Fibroblast of the aortic adventitia (primary cell): ENCODE measurements at regions not wholly inside any gene's neighbourhood (a gene's known extent, or its start where the extent isn't known, plus 50 kb on each side); places are given as distances from the start of the nearest gene placed in this dataset.
"Not testable (repeated sequence)": the region's sequence is repeated elsewhere in the genome, so short reads cannot be mapped to it uniquely, and the experiment has no call there.

Experiments
- DNase-seq: peaks from one replicate; pipeline ENCODE4 v3.0.0-alpha.2; 2010; ENCODE audit warnings: low read depth
- H3K4me3 ChIP-seq: 2 replicates; pipeline ENCODE4 v1.5.1; 2011; ENCODE audit warnings: low read depth, mild to moderate bottlenecking, control low read depth, low read length, moderate library complexity
- TF ChIP-seq, protein P1 (sequence below): IDR thresholded peaks from 2 replicates; pipeline ENCODE4 v1.5.1; 2011; ENCODE audit warnings: mild to moderate bottlenecking, low read length, control low read depth, inconsistent platforms; ENCODE audit not compliant: insufficient read depth

- peak; percentile 60 for DNase-seq
- TF ChIP-seq, protein P1, sequence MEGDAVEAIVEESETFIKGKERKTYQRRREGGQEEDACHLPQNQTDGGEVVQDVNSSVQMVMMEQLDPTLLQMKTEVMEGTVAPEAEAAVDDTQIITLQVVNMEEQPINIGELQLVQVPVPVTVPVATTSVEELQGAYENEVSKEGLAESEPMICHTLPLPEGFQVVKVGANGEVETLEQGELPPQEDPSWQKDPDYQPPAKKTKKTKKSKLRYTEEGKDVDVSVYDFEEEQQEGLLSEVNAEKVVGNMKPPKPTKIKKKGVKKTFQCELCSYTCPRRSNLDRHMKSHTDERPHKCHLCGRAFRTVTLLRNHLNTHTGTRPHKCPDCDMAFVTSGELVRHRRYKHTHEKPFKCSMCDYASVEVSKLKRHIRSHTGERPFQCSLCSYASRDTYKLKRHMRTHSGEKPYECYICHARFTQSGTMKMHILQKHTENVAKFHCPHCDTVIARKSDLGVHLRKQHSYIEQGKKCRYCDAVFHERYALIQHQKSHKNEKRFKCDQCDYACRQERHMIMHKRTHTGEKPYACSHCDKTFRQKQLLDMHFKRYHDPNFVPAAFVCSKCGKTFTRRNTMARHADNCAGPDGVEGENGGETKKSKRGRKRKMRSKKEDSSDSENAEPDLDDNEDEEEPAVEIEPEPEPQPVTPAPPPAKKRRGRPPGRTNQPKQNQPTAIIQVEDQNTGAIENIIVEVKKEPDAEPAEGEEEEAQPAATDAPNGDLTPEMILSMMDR = no peak
- H3K4me3 ChIP-seq = no peak overlapping the region
Measured at GRCh38 chr5:96548905-96549304, 113.3 kb upstream of the CAST start.

- DNase-seq, H3K4me3 ChIP-seq: not testable (repeated sequence)
Measured at GRCh38 chr5:96560857-96561256, 101.3 kb upstream of the CAST start.

DNA sequence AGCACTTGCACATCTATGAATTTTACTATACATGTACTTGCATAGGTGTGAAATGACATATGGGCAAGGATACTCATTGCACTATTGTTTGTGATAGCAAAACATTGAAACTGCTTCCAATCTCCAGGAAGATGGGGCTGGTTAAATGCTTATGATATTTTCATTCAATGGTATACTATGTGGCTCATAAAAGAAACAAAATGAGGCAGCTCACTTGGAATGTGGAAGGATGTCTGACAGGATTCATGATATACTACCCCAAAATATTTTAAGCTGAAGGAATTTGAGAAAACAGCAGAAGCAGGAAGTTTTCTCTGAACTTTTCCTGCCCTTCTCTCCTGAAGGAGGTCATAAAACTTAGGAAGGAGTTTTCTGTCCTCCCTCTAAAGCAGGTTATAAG is 99.6 kb upstream of the CAST start:
- no peak overlapping the region for H3K4me3 ChIP-seq
- TF ChIP-seq, protein P1 = no peak
- peak; percentile 47 for DNase-seq

- H3K4me3 ChIP-seq = no peak overlapping the region
- TF ChIP-seq, protein P1 = no peak
- no peak for DNase-seq
Measured at GRCh38 chr5:96563816-96564215, 98.4 kb upstream of the CAST start.

DNA sequence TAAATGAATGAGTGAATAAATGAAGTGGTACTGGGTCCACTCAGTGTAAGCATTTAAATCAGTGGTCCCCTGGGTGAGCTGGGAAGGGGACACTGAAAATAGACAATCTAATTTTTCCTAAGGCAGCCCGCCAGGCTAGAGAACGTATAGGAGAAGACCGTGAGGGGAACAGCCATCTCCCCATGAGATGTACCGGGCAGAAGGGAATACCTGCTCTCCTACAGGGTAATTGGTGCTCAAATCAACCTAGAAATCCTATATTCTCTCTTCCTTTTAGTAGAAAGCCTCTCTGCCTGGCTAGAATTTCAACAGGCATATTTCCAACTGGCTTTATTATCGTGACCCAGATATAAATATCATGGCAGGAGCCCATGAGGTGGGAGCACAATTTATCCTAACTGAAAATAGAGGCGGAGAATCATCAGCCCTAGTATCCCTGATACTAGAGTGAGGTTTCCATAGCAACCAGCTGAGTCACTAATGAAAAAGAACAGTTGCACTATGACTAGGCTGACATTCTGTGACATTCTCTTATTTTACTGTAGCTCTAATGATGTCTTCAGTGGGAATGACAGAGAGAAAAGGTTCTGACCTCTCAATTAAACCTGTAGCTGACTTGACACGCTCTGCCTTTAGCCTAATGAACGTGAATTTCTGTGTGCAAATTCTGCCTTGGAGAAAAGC is 96.5 kb upstream of the CAST start:
- TF ChIP-seq, protein P1 = no peak
- no peak overlapping the region for H3K4me3 ChIP-seq
- peak; percentile 70 for DNase-seq

DNA sequence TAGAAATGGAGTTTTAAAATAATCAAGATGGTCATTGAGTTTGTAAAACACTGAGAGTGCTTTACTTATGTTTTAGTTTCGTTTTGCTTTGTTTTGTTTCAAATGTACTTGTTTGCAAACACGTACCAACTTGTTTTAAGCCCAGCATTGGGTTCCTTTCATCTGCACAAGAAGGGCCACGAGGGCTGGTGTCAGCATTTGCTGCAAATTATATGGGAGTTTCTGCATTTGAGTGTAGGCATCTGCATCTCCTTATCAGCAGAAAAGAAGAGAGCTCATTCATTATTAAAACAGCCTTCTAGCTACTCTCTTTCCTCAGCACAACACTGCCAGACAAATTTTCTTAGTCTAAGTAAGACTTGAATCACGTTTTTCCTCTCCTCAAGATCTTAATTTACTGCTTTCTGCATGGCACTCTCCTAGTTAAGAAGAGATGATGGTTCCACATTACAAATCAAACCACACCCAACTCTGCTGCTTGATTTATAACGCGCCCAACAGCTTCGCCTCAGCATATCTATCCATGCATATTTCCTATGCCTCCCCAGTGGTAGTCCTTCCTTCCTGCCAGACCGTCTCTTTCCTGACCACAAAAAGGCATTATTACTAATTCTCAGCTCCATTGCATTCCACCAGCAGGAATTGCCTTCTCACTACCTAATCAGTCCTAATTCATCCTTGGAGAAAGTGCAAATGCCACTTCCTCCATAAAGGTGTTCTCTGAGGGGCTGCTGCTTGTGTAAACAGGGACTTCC is 95.2 kb upstream of the CAST start:
- no peak overlapping the region for H3K4me3 ChIP-seq
- TF ChIP-seq, protein P1 = no peak
- DNase-seq = peak; percentile 60

DNA sequence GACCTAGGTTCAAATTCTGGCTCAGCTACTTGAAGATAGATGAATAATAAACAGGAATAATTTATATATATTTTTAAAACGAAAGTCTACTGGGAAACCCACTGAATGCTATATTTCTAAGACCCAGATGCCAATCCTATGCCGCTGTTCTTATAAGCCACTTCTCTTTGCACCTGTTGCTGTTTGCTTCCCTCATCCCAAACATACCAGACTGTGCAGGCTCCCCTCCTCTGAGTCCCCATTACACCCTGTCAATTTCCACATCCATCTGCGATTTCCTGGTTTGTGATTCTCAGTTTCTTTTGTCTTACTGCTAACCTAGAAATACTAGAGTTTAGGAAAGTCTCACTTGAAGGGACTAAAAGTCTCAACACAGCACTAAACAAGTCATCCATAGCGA is 92.8 kb upstream of the CAST start:
- no peak overlapping the region for H3K4me3 ChIP-seq
- DNase-seq = no peak
- TF ChIP-seq, protein P1 = no peak
